ENCODE measurements at regions not wholly inside any gene's neighbourhood (a gene's known extent, or its start where the extent isn't known, plus 50 kb on each side); places are given as distances from the start of the nearest gene placed in this dataset.

- POLR2A ChIA-PET: no interaction called here
- no peak for TF ChIP-seq ZNF488 (tag by site-specific recombination; IDR thresholded peaks at IDR 0.05)
- peak; percentile 79 for TF ChIP-seq ZFHX2 (tag by site-specific recombination; conservative IDR thresholded peaks at IDR 0.05)
- TF ChIP-seq, protein P1, sequence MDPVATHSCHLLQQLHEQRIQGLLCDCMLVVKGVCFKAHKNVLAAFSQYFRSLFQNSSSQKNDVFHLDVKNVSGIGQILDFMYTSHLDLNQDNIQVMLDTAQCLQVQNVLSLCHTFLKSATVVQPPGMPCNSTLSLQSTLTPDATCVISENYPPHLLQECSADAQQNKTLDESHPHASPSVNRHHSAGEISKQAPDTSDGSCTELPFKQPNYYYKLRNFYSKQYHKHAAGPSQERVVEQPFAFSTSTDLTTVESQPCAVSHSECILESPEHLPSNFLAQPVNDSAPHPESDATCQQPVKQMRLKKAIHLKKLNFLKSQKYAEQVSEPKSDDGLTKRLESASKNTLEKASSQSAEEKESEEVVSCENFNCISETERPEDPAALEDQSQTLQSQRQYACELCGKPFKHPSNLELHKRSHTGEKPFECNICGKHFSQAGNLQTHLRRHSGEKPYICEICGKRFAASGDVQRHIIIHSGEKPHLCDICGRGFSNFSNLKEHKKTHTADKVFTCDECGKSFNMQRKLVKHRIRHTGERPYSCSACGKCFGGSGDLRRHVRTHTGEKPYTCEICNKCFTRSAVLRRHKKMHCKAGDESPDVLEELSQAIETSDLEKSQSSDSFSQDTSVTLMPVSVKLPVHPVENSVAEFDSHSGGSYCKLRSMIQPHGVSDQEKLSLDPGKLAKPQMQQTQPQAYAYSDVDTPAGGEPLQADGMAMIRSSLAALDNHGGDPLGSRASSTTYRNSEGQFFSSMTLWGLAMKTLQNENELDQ (tag by site-specific recombination; IDR thresholded peaks at IDR 0.05; ENCODE audit: low read depth): no peak
- no peak for TF ChIP-seq ZNF560 (tag by site-specific recombination; IDR thresholded peaks at IDR 0.05; ENCODE audit: borderline replicate concordance)
- no peak for TF ChIP-seq FEZF1 (tag by site-specific recombination; IDR thresholded peaks at IDR 0.05)
- no peak for TF ChIP-seq ZNF623 (tag by site-specific recombination; IDR thresholded peaks at IDR 0.05)
- TF ChIP-seq ZNF433 (tag by site-specific recombination; IDR thresholded peaks at IDR 0.05; ENCODE audit: low read depth): no peak
- no peak for TF ChIP-seq ZNF112 (tag by site-specific recombination; IDR thresholded peaks at IDR 0.05)
- no peak for TF ChIP-seq ZNF600 (tag by site-specific recombination; IDR thresholded peaks at IDR 0.05)
- TF ChIP-seq ZNF521 (tag by site-specific recombination; IDR thresholded peaks at IDR 0.05): no peak
- no peak for TF ChIP-seq ZNF362 (tag by site-specific recombination; IDR thresholded peaks at IDR 0.05)
- no peak for TF ChIP-seq SETDB1 (IDR thresholded peaks at IDR 0.05; ENCODE audit: insufficient read length, low read length)
- TF ChIP-seq, protein P2, sequence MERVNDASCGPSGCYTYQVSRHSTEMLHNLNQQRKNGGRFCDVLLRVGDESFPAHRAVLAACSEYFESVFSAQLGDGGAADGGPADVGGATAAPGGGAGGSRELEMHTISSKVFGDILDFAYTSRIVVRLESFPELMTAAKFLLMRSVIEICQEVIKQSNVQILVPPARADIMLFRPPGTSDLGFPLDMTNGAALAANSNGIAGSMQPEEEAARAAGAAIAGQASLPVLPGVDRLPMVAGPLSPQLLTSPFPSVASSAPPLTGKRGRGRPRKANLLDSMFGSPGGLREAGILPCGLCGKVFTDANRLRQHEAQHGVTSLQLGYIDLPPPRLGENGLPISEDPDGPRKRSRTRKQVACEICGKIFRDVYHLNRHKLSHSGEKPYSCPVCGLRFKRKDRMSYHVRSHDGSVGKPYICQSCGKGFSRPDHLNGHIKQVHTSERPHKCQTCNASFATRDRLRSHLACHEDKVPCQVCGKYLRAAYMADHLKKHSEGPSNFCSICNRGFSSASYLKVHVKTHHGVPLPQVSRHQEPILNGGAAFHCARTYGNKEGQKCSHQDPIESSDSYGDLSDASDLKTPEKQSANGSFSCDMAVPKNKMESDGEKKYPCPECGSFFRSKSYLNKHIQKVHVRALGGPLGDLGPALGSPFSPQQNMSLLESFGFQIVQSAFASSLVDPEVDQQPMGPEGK (tag by site-specific recombination; IDR thresholded peaks at IDR 0.05): no peak
- no peak for TF ChIP-seq ZXDB (tag by site-specific recombination; IDR thresholded peaks at IDR 0.05)
- TF ChIP-seq BCL6B (tag by site-specific recombination; IDR thresholded peaks at IDR 0.05): 0 out of 2 replicates have a peak, but pooled peaks have one; percentile 12
- TF ChIP-seq ZNF132 (tag by site-specific recombination; IDR thresholded peaks at IDR 0.05; ENCODE audit: borderline replicate concordance): no peak
- TF ChIP-seq EGR2 (tag by site-specific recombination; IDR thresholded peaks at IDR 0.05; ENCODE audit: low read depth): peak; percentile 75
- TF ChIP-seq, protein P3, sequence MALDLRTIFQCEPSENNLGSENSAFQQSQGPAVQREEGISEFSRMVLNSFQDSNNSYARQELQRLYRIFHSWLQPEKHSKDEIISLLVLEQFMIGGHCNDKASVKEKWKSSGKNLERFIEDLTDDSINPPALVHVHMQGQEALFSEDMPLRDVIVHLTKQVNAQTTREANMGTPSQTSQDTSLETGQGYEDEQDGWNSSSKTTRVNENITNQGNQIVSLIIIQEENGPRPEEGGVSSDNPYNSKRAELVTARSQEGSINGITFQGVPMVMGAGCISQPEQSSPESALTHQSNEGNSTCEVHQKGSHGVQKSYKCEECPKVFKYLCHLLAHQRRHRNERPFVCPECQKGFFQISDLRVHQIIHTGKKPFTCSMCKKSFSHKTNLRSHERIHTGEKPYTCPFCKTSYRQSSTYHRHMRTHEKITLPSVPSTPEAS (tag by site-specific recombination; IDR thresholded peaks at IDR 0.05): no peak
- no peaks in the 10 kb centered on the region for H3K36me3 ChIP-seq (ENCODE audit: control insufficient read depth in 2 of 2, insufficient read depth in 1 of 2, low read length in 2 of 2)
- H3K27ac ChIP-seq (ENCODE audit: extremely low read depth, low read depth, low read length): no peak overlapping the region
- H3K4me3 ChIP-seq (ENCODE audit: low read depth, low read length): no peak overlapping the region
- CTCF ChIA-PET: no interaction called here
- peaks cover 3% of the 10 kb centered on the region; the same call in 1 of the 2 replicates for H3K4me1 ChIP-seq (ENCODE audit: control insufficient read depth, insufficient read depth, low read length)
- H3K9me3 ChIP-seq (ENCODE audit: control insufficient read depth, insufficient read depth, low read depth, low read length): no peaks in the 10 kb centered on the region
Observed at GRCh38 chr15:79495775-79496174, 63.6 kb downstream of the MINAR1 start.
